Aorta (tissue), 5 donors: ENCODE measurements at regions not wholly inside any gene's neighbourhood (a gene's known extent, or its start where the extent isn't known, plus 50 kb on each side); places are given as distances from the start of the nearest gene placed in this dataset.

ENCODE experiments used
- ATAC-seq: fragments of 200-7000 bp; cut with Tn5 transposase; one replicate; pipeline ENCODE4 v1.9.1; 2022; ENCODE audit warnings: moderate library complexity; ENCODE audit not compliant: low FRiP score
- DNase-seq, 2 donors: peaks; one replicate each; pipeline ENCODE4 v3.0.0-alpha.2; 2020
- H3K27ac ChIP-seq, 2 donors: one replicate each; pipeline ENCODE4 v1.5.1; 2013; ENCODE audit warnings: low read length in 2 of 2, mild to moderate bottlenecking in 2 of 2, moderate library complexity in 2 of 2, control low read depth in 1 of 2, inconsistent platforms in 1 of 2, low read depth in 1 of 2
- H3K27me3 ChIP-seq, 2 donors: one replicate each; pipeline ENCODE4 v1.6.1; 2013; ENCODE audit warnings: control low read depth in 1 of 2, low read length in 1 of 2, mild to moderate bottlenecking in 1 of 2, moderate library complexity in 1 of 2; ENCODE audit not compliant: insufficient read depth in 2 of 2, control insufficient read depth in 1 of 2
- H3K36me3 ChIP-seq, 2 donors: one replicate each; pipeline ENCODE4 v1.6.1; 2013; ENCODE audit warnings: control low read depth in 1 of 2, low read length in 1 of 2, mild to moderate bottlenecking in 1 of 2; ENCODE audit not compliant: insufficient read depth in 2 of 2, control insufficient read depth in 1 of 2
- H3K4me1 ChIP-seq, 2 donors: one replicate each; pipeline ENCODE4 v1.6.1; 2013; ENCODE audit warnings: low read length in 2 of 2, control low read depth in 1 of 2, mild to moderate bottlenecking in 1 of 2, moderate library complexity in 1 of 2; ENCODE audit not compliant: insufficient read depth in 2 of 2, control insufficient read depth in 1 of 2
- H3K4me3 ChIP-seq, 2 donors: one replicate each; pipeline ENCODE4 v1.5.1; 2013; ENCODE audit warnings: low read length in 2 of 2, control low read depth in 1 of 2, mild to moderate bottlenecking in 1 of 2
- H3K9me3 ChIP-seq: one replicate; pipeline ENCODE4 v1.6.1; 2013; ENCODE audit warnings: mild to moderate bottlenecking, low read length; ENCODE audit not compliant: control insufficient read depth
- WGBS, 2 donors: extraction: QIAGEN DNeasy Blood & Tissue Kit; methylation state at CpG; one replicate each; pipeline ENCODE4 v1.1.7; 2013; 5-methylcytosine and 5-hydroxymethylcytosine counted together
- intact Hi-C, 2 donors: fragments of 100-400 bp; cut with DNase I; formaldehyde crosslinking; loops; one replicate each; pipeline versions ENCODE4 v1.14.2 to v1.15.0; 2022
- donor health status: healthy with polysubstance abuse.
- donor health status: Bipolar disorder and iron deficiency.
- donor health status: DM: no; HTN: no; CAD: no.
- donor health status: DM: no; HTN: no; CAD: no.
- donor health status: DM: yes; HTN: yes; CAD: no.

GRCh38 chr11:115764176-115764575 lies 260.0 kb upstream of the CADM1 start:
- intact Hi-C loops = no loop called here
- Histone ChIP-seq H3K36me3 (no peaks in the 10 kb centered on the region), H3K4me1 (no peaks in the 10 kb centered on the region), H3K27me3 (no peaks in the 10 kb centered on the region), H3K27ac (no peak overlapping the region), H3K4me3 (no peak overlapping the region), H3K9me3 (no peaks in the 10 kb centered on the region)
- ATAC-seq (no peak), DNase-seq (no peak)
- 47 to 61% methylated on average over 7 of the region's 7 CpGs for WGBS, 2 donors

- H3K4me3 ChIP-seq = no peak overlapping the region
- intact Hi-C loops = no loop called here
- H3K27me3 ChIP-seq = no peaks in the 10 kb centered on the region
- H3K36me3 ChIP-seq = no peaks in the 10 kb centered on the region
- no peaks in the 10 kb centered on the region for H3K4me1 ChIP-seq
- H3K9me3 ChIP-seq = no peaks in the 10 kb centered on the region
- no peak for ATAC-seq
- WGBS, 2 donors = 94 to 97% methylated on average over 1 of the region's 1 CpG
- H3K27ac ChIP-seq = no peak overlapping the region
- DNase-seq = no peak
Observed at GRCh38 chr11:115761817-115762216, 257.6 kb upstream of the CADM1 start.

- WGBS, 2 donors = 92 to 100% methylated on average over 1 of the region's 1 CpG
- ATAC-seq = no peak
Observed at GRCh38 chr11:115761348-115761747, 257.1 kb upstream of the CADM1 start.

GRCh38 chr11:115760461-115761320 lies 256.5 kb upstream of the CADM1 start:
- Histone ChIP-seq H3K27me3 (no peaks in the 10 kb centered on the region), H3K4me3 (peak overlapping the region; percentile 28 to 60), H3K4me1 (no peaks in the 10 kb centered on the region), H3K36me3 (no peaks in the 10 kb centered on the region), H3K27ac (no peak overlapping the region), H3K9me3 (no peaks in the 10 kb centered on the region)
- DNase-seq (no peak), ATAC-seq (no peak)
- intact Hi-C loops = no loop called here
- WGBS, 2 donors = 42 to 43% methylated on average over 18 to 19 of the region's 19 CpGs

More at GRCh38 chr11:115761348-115761747, 257.1 kb upstream of the CADM1 start:
- no peak overlapping the region for H3K4me3 ChIP-seq
- H3K36me3 ChIP-seq = no peaks in the 10 kb centered on the region
- no peaks in the 10 kb centered on the region for H3K9me3 ChIP-seq
- no peak overlapping the region for H3K27ac ChIP-seq
- DNase-seq = peak in 1 of 2 donors; percentile 70
- intact Hi-C loops = no loop called here
- H3K4me1 ChIP-seq = no peaks in the 10 kb centered on the region
- H3K27me3 ChIP-seq = no peaks in the 10 kb centered on the region

GRCh38 chr11:115759622-115760460 lies 255.6 kb upstream of the CADM1 start:
- Histone ChIP-seq H3K9me3 (no peaks in the 10 kb centered on the region), H3K36me3 (no peaks in the 10 kb centered on the region), H3K4me1 (no peaks in the 10 kb centered on the region), H3K27ac (no peak overlapping the region), H3K4me3 (peak overlapping the region; percentile 28 to 60), H3K27me3 (no peaks in the 10 kb centered on the region)
- ATAC-seq (peak; percentile 24), DNase-seq (peak; percentile 56 to 78)
- intact Hi-C loops = no loop called here
- 4% methylated on average over 57 to 70 of the region's 70 CpGs for WGBS, 2 donors

- DNase-seq (no peak), ATAC-seq (no peak)
- Histone ChIP-seq H3K27ac (no peak overlapping the region), H3K27me3 (no peaks in the 10 kb centered on the region), H3K4me3 (no peak overlapping the region), H3K9me3 (no peaks in the 10 kb centered on the region), H3K36me3 (no peaks in the 10 kb centered on the region), H3K4me1 (no peaks in the 10 kb centered on the region)
- 87 to 89% methylated on average over 8 of the region's 8 CpGs for WGBS, 2 donors
- intact Hi-C loops = no loop called here
Observed at GRCh38 chr11:115758011-115758410, 253.8 kb upstream of the CADM1 start.

- H3K27me3 ChIP-seq = no peaks in the 10 kb centered on the region
- no peak overlapping the region for H3K27ac ChIP-seq
- H3K4me1 ChIP-seq = no peaks in the 10 kb centered on the region
- H3K36me3 ChIP-seq = no peaks in the 10 kb centered on the region
- intact Hi-C loops = no loop called here
- DNase-seq = no peak
- H3K9me3 ChIP-seq = no peaks in the 10 kb centered on the region
- no peak for ATAC-seq
- H3K4me3 ChIP-seq = no peak overlapping the region
- 59 to 64% methylated on average over 6 of the region's 6 CpGs for WGBS, 2 donors
Observed at GRCh38 chr11:115751243-115752015, 247.2 kb upstream of the CADM1 start.

GRCh38 chr11:115745610-115746512 lies 241.6 kb upstream of the CADM1 start:
- no peaks in the 10 kb centered on the region for H3K27me3 ChIP-seq
- no peak for DNase-seq
- no peak overlapping the region for H3K27ac ChIP-seq
- ATAC-seq = no peak
- WGBS, 2 donors = 63 to 65% methylated on average over 22 of the region's 22 CpGs
- no peaks in the 10 kb centered on the region for H3K36me3 ChIP-seq
- H3K4me3 ChIP-seq = no peak overlapping the region
- intact Hi-C loops = no loop called here
- no peaks in the 10 kb centered on the region for H3K9me3 ChIP-seq
- no peaks in the 10 kb centered on the region for H3K4me1 ChIP-seq
